Fibroblast of the aortic adventitia (primary cell): ENCODE measurements at regions not wholly inside any gene's neighbourhood (a gene's known extent, or its start where the extent isn't known, plus 50 kb on each side); places are given as distances from the start of the nearest gene placed in this dataset.
"Not testable (repeated sequence)": the region's sequence is repeated elsewhere in the genome, so short reads cannot be mapped to it uniquely, and the experiment has no call there.

Source experiments
- DNase-seq: peaks from one replicate; pipeline ENCODE4 v3.0.0-alpha.2; 2010; ENCODE audit warnings: low read depth
- H3K4me3 ChIP-seq: 2 replicates; pipeline ENCODE4 v1.5.1; 2011; ENCODE audit warnings: low read depth, mild to moderate bottlenecking, control low read depth, low read length, moderate library complexity
- TF ChIP-seq, protein P1 (sequence below): IDR thresholded peaks from 2 replicates; pipeline ENCODE4 v1.5.1; 2011; ENCODE audit warnings: mild to moderate bottlenecking, low read length, control low read depth, inconsistent platforms; ENCODE audit not compliant: insufficient read depth

DNA sequence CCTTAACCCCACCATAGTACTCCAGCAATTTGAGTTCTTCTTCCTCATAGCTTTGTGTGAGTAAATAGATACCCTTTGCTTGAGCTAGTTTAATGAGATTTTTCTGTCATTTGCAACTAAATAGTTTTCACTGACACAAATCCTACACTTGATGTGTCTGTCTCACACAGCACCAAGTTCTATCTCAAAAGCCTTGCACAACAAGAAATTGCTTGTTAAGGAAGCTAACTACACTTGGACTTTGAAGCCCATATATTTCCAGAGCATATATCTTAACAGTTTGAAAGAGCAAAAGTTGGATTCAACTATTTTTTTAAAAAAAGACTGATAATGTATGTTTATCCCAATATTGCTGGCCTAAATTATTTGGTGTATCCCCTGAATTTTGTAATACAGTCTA lies 459.2 kb downstream of the ACTL7B start:
- H3K4me3 ChIP-seq: no peak overlapping the region
- DNase-seq: no peak
- TF ChIP-seq, protein P1, sequence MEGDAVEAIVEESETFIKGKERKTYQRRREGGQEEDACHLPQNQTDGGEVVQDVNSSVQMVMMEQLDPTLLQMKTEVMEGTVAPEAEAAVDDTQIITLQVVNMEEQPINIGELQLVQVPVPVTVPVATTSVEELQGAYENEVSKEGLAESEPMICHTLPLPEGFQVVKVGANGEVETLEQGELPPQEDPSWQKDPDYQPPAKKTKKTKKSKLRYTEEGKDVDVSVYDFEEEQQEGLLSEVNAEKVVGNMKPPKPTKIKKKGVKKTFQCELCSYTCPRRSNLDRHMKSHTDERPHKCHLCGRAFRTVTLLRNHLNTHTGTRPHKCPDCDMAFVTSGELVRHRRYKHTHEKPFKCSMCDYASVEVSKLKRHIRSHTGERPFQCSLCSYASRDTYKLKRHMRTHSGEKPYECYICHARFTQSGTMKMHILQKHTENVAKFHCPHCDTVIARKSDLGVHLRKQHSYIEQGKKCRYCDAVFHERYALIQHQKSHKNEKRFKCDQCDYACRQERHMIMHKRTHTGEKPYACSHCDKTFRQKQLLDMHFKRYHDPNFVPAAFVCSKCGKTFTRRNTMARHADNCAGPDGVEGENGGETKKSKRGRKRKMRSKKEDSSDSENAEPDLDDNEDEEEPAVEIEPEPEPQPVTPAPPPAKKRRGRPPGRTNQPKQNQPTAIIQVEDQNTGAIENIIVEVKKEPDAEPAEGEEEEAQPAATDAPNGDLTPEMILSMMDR: no peak

DNA sequence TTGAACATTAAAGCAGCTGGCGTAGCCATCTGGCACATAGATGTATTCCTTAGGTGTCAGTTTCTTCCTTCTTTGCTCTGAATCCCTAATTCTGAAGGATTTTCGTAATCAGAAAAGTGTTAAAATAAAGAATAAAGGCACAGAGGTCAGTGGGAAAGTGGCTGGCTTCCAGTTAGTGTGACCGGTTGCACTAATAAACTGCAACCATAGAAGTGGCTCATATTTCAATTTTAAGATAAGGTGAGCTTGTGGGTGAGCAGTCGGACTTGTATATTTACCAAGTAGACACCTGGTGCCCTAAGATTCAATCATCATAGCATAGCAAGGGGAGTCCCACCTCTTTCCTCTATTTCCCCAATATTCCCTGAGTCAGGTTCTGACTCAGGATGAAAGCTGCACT lies 459.6 kb downstream of the ACTL7B start:
- no peak for DNase-seq
- H3K4me3 ChIP-seq: no peak overlapping the region
- TF ChIP-seq, protein P1: no peak

DNA sequence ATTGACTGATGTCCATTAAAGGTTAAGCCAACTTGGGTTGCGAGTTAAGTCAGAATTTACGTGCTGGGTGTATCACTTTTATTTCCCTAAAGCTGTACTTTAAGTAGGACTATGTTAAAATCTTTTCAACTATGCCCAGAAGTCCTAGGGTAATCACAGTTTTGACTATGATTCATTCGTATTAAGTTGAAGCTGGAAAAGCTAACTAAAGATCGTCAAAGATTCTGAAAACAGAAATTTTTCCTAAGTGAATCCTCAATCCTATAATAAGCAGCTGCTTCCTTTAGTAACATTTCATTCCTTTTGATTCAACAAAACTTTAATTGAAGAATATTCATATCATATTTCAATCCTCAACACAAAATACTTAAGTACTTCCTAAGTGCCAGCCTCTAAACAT lies 460.4 kb downstream of the ACTL7B start:
- no peak for DNase-seq
- H3K4me3 ChIP-seq: no peak overlapping the region
- TF ChIP-seq, protein P1: no peak

DNA sequence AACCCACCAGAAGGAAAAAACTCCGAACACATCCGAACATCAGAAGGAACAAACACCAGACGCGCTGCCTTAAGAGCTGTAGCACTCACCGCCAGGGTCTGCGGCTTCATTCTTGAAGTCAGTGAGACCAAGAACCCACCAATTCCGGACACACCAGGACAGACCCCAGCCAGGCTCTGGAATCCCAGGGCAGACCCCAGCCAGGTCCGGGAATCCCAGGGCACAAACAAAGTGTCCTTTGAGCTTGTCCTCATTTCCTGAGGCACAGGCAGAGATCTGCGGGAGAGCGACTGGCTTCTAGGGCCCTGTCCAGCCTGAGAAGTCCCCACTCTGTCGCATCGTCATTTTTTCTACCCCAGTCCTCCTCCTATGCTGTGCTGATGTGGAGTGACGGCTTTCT lies 461.1 kb downstream of the ACTL7B start:
- TF ChIP-seq, protein P1: no peak
- DNase-seq: no peak
- H3K4me3 ChIP-seq: no peak overlapping the region

DNA sequence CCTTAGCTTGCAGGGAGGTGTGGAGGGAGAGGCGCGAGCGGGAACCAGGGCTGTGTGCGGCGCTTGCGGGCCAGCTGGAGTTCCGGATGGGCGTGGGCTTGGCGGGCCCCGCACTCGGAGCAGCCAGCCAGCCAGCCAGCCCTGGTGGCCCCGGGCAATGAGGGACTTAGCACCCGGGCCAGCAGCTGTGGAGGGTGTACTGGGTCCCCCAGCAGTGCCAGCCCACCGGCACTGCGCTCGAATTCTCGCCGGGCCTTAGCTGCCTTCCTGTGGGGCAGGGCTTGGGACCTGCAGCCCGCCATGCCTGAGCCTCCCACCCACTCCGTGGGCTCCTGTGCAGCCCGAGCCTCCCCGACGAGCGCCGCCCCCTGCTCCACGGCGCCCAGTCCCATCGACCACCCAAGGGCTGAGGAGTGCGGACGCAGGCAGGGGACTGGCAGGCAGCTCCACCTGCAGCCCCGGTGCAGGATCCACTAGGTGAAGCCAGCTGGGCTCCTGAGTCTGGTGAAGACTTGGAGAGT lies 462.2 kb downstream of the ACTL7B start:
- H3K4me3 ChIP-seq, DNase-seq: not testable (repeated sequence)

DNA sequence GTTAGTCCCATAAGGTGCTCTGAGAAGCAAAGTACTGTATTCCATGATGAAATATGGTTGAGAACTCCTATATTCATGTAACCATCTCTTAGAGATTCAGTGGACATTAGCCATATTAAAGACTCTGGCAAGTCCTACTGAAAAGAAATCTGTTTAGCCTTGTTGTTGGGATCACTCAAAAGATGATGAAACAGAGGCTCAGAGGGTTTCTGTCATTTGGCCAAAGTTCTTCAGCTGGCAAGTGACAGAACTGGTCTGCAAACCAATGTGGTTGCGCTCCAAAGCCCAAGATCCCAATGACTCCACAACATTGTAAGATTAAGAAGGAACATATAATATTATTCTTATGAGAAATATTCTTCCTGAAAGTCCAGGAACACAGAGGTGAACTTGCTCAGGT lies 462.9 kb downstream of the ACTL7B start:
- DNase-seq: no peak
- H3K4me3 ChIP-seq: no peak overlapping the region
- TF ChIP-seq, protein P1: no peak

DNA sequence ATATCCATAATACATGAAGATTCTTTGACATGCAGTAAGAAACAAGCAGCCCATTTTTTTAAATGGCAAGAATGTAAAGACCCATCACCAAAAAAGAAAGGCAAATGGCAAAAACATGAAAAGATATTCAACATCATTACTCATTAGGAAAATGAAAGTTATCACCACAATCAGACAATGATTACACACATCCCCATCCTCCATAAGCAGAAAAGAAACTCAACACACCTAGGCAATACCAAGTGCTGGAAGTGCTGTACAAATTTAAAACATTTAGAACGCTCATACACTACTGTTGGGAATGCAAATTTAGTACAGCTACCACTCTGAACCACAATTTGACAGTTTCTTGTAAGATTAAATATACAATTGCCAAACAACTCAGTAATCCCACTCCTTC lies 466.7 kb downstream of the ACTL7B start:
- H3K4me3 ChIP-seq: no peak overlapping the region
- no peak for DNase-seq
- TF ChIP-seq, protein P1: no peak
